VCaP (cell line): ENCODE measurements at regions not wholly inside any gene's neighbourhood (a gene's known extent, or its start where the extent isn't known, plus 50 kb on each side); places are given as distances from the start of the nearest gene placed in this dataset.

Experiments
- H3K27ac ChIP-seq: fragments of 450-650 bp; 2 replicates; pipeline ENCODE4 v1.5.1; 2017
- CTCF ChIP-seq: fragments of 450-650 bp; conservative IDR thresholded peaks from 2 replicates; pipeline ENCODE4 v1.5.1; 2017; ENCODE audit warnings: mild to moderate bottlenecking, moderate library complexity

- TF ChIP-seq CTCF = no peak
- no peak overlapping the region for H3K27ac ChIP-seq
These were observed 141.0 kb downstream of the GLI2 start for GRCh38 chr2:120876526-120877280.

GRCh38 chr2:120877409-120877808 lies 141.7 kb downstream of the GLI2 start:
- H3K27ac ChIP-seq = no peak overlapping the region
- no peak for TF ChIP-seq CTCF

GRCh38 chr2:120878970-120879369 lies 143.3 kb downstream of the GLI2 start:
- no peak for TF ChIP-seq CTCF
- H3K27ac ChIP-seq = no peak overlapping the region

- TF ChIP-seq CTCF = no peak
- H3K27ac ChIP-seq = no peak overlapping the region
These were observed 144.0 kb downstream of the GLI2 start for GRCh38 chr2:120879431-120880295.

GRCh38 chr2:120880381-120880780 lies 144.7 kb downstream of the GLI2 start:
- H3K27ac ChIP-seq = no peak overlapping the region
- no peak for TF ChIP-seq CTCF

- TF ChIP-seq CTCF = no peak
- H3K27ac ChIP-seq = no peak overlapping the region
These were observed 146.5 kb downstream of the GLI2 start for GRCh38 chr2:120881981-120882788.
